ENCODE measurements at regions not wholly inside any gene's neighbourhood (a gene's known extent, or its start where the extent isn't known, plus 50 kb on each side); places are given as distances from the start of the nearest gene placed in this dataset.

DNA sequence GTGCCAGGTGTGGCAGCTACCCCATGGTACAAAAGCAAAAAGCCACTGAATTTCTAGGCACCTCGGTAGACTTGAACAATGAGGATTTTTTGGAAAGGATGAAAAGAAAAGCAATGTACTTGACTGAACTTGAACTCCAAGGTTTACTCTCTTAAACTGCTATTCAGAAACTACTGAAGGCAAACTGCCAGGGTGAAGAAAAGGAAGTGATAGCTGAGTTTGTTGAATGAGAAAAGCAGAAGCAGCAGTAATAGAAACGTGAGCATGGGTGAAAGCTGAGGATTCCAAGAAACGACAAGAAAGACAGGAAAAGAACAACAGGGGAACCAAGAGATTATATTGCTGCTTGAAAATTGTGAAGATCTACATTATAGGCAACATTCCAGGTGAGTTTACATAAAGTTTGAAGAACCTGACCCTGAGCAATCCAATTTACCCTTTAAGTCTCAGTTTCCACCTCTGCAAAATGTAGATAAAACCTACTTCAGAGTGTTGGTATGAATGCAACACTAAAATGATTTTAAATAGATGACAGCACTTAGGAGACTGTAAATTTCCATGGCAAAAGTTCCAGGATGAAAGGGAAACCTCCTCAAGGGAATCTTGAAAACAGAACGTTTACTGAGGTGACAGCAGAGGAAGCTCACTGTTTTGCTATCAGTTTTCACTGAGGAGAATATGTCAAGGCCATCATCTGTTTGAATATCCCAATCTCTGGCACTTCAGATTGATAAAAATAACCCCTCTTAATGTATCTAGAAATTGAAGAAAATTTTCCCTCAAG, 245.8 kb downstream of the SPATA31D1 start:
- H3K9me3 ChIP-seq (replicated peaks) = 0 out of 2 replicates have a peak, but pooled peaks cover 4% of the 10 kb centered on the region
- no peaks in the 10 kb centered on the region for H3K4me1 ChIP-seq (replicated peaks)
- DNase-seq (ENCODE audit: low read depth in 1 of 2, low spot score in 2 of 2) = no peak
- H3K27ac ChIP-seq = no peak overlapping the region
- no peaks in the 10 kb centered on the region for H3K27me3 ChIP-seq (replicated peaks)
- no peak overlapping the region for H3K4me3 ChIP-seq
- no peaks in the 10 kb centered on the region for H3K36me3 ChIP-seq

DNA sequence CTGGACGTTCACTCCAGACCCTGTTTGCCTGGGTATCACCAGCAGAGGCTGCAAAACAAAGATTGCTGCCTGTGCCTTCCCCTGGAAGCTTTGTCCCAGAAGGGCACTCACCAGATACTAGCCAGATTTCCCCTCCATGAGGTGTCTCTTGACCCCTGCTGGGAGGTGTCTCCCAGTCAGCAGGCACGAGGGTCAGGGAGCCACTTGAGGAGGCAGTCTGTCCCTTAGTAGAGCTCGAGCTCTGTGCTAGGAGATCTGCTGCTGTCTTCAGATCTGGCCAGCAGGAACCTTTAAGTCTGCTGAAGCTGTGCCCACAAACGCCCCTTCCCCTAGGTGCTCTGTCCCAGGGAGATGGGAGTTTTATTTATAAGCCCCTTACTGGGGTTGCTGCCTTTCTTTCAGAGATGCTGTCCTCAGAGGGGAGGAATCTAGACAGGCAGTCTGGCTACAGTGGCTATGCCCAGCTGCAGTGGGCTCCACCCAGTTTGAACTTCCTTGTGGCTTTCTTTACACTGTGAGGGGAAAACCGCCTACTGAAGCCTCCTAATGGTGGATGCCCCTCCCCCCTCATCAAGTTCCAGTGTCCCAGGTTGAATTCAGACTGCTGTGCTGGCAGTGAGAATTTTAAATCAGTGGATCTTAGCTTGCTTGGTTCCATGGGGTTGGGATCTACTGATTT, 253.9 kb downstream of the SPATA31D1 start:
- no peaks in the 10 kb centered on the region for H3K36me3 ChIP-seq
- no peak for DNase-seq (ENCODE audit: low read depth in 1 of 2, low spot score in 2 of 2)
- no peaks in the 10 kb centered on the region for H3K9me3 ChIP-seq (replicated peaks)
- no peak overlapping the region for H3K4me3 ChIP-seq
- H3K4me1 ChIP-seq (replicated peaks) = no peaks in the 10 kb centered on the region
- no peaks in the 10 kb centered on the region for H3K27me3 ChIP-seq (replicated peaks)
- no peak overlapping the region for H3K27ac ChIP-seq

DNA sequence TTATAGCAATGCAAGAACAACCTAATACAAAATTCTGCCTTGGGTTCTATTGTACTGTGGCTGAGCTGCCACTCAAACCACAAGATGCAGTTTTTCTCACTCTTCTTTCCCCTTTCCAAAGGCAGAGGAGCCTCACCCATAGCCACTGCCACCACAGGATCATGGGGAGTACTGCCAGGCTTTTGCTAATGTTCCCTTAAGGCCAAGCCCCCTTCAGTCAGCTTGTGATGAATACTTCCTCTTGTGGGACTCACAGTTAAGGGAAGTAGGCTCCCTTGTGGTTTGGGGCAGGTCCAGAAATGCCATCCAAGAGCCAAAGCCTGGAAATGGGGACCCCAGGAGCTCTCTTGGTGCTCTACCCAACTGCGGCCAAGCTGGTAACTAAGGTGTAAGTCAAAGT, 258.7 kb downstream of the SPATA31D1 start:
- DNase-seq (ENCODE audit: low read depth in 1 of 2, low spot score in 2 of 2) = no peak
- Histone ChIP-seq H3K9me3 (replicated peaks) (no peaks in the 10 kb centered on the region), H3K4me1 (replicated peaks) (no peaks in the 10 kb centered on the region), H3K27ac (no peak overlapping the region), H3K4me3 (no peak overlapping the region), H3K27me3 (replicated peaks) (no peaks in the 10 kb centered on the region), H3K36me3 (no peaks in the 10 kb centered on the region)

DNA sequence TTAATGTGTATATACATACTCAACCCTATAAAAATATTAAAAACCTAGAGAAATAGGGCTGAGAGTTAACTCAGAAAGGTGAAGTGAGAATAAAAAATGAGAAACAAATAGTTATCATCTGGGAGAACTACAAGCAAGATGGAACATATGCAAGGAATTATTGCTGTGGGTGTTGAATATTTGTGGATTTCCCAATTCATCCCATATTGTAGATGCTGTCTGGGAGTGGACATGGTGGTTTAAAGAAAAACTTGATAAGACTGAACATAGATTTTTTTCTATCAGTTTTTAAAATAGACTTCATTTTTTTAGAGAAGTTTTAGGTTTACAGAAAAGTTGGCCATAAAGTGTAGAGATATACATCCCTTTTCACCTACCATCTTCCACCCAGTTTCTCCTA, 263.5 kb downstream of the SPATA31D1 start:
- DNase-seq (ENCODE audit: low read depth in 1 of 2, low spot score in 2 of 2) = no peak
- H3K27me3 ChIP-seq (replicated peaks) = no peaks in the 10 kb centered on the region
- no peak overlapping the region for H3K27ac ChIP-seq
- H3K9me3 ChIP-seq (replicated peaks) = no peaks in the 10 kb centered on the region; the same call in 1 of the 2 replicates
- no peaks in the 10 kb centered on the region for H3K36me3 ChIP-seq
- H3K4me3 ChIP-seq = no peak overlapping the region
- H3K4me1 ChIP-seq (replicated peaks) = no peaks in the 10 kb centered on the region

DNA sequence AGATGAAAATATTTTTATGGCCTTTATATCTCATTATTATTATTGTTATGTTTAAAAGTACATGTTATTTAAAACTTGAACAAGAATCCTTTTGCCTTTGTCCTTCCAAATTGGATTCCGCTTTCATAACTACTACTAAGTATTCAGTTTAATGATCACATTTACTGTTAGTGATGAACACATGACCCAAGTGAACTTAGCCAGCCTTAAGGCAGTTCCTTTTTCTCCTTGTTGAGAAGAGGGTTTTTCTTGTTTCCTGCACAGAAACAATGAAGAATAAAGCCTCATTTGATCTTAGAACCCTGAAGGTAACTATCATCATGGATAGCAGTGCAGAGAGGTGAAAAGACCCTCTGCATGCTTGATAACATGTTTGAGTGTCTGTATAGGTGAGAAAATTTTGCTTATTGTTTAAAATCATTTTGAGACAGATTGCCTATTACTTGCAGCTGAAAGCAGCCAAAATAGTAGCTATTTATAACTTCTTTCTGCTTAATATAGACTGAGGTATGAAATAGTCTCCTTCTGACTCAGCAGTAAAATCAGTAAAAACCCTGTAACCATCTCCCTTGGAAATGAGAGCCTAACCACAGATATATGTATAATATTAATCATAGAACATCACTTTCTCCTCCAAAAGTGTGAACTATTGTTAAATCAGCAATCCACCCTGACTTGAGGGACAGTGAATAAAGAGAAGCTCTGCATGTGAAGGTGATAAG, 266.2 kb downstream of the SPATA31D1 start:
- Histone ChIP-seq H3K9me3 (replicated peaks) (no peaks in the 10 kb centered on the region; the same call in 1 of the 2 replicates), H3K27me3 (replicated peaks) (no peaks in the 10 kb centered on the region), H3K36me3 (no peaks in the 10 kb centered on the region), H3K4me1 (replicated peaks) (no peaks in the 10 kb centered on the region), H3K4me3 (no peak overlapping the region), H3K27ac (no peak overlapping the region)
- no peak for DNase-seq (ENCODE audit: low read depth in 1 of 2, low spot score in 2 of 2)

DNA sequence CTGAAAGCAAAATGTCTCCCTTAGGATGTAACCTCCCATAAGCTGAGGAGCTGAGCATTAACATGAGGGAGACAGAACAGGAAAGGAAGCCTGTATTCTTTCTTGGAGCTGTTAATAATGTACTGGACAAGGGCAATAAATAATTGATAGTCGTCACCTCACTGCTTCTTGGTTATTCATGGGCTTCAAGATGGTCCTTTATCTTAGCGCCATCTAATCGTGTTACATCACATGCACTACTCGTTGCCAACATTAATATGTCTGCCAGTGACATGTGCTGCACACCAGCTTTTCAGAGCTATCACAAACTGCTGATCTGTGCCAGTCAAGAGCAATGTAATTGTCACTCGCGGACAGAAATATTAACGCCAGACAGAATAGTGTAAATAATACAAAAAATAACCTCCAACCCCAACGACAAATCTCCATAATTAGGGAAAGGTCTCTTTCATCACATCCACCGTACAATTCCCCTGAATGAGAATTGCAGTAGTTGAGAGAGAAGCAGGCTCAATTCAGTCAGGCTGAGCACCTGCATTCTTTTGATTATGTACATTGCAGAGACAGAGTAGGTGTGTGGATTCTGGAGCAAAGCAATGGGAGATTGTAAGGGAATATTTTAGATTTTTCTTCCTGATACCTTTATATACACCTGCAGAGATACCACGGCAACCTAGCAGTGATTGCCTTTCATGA, 267.1 kb downstream of the SPATA31D1 start:
- H3K36me3 ChIP-seq = no peaks in the 10 kb centered on the region
- H3K4me3 ChIP-seq = no peak overlapping the region
- H3K27me3 ChIP-seq (replicated peaks) = no peaks in the 10 kb centered on the region
- DNase-seq (ENCODE audit: low read depth in 1 of 2, low spot score in 2 of 2) = no peak
- no peaks in the 10 kb centered on the region; the same call in 1 of the 2 replicates for H3K9me3 ChIP-seq (replicated peaks)
- no peak overlapping the region for H3K27ac ChIP-seq
- H3K4me1 ChIP-seq (replicated peaks) = no peaks in the 10 kb centered on the region

DNA sequence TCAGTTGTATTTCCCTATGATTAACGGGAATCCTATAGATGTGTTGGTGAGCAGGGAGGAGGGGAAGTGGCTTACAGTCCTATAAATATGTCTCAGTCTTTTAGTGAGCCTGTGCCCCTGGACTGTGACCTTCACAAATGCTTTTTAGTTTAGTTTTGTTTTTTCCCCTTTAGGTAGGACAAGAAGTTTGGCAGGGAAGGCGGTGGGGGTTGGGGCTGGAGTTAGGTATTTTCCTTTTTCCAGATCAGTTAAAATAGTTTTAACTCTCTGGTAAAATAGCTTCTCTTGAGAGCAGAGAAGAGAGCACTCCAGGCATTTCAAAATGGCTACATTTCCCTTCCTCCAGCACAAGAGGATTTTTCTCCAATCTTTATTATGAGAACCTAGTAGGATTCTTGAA, 272.1 kb downstream of the SPATA31D1 start:
- no peaks in the 10 kb centered on the region for H3K27me3 ChIP-seq (replicated peaks)
- H3K4me3 ChIP-seq = no peak overlapping the region
- no peaks in the 10 kb centered on the region; the same call in 1 of the 2 replicates for H3K9me3 ChIP-seq (replicated peaks)
- DNase-seq (ENCODE audit: low read depth in 1 of 2, low spot score in 2 of 2) = no peak
- no peaks in the 10 kb centered on the region for H3K4me1 ChIP-seq (replicated peaks)
- H3K36me3 ChIP-seq = no peaks in the 10 kb centered on the region
- no peak overlapping the region for H3K27ac ChIP-seq

DNA sequence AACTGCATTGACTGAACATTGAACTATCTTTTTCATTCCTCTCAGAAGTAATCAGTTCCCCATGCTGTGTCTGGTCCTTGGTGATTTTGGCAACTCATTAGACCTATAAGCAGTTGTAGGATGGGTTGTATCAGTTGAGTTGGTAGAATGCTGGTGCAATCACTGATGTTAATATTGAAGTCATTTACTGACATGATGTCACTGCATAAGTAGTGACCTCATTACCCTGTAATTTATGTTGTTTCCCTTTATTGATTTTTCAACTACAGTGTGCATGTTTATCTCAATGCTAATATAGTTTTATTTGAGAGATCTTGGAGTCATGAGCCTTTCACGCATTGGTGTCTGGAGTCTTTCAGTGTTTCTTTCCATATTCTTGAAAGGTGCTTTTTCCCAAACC, 275.0 kb downstream of the SPATA31D1 start:
- no peaks in the 10 kb centered on the region for H3K36me3 ChIP-seq
- no peak for DNase-seq (ENCODE audit: low read depth in 1 of 2, low spot score in 2 of 2)
- no peak overlapping the region for H3K4me3 ChIP-seq

DNA sequence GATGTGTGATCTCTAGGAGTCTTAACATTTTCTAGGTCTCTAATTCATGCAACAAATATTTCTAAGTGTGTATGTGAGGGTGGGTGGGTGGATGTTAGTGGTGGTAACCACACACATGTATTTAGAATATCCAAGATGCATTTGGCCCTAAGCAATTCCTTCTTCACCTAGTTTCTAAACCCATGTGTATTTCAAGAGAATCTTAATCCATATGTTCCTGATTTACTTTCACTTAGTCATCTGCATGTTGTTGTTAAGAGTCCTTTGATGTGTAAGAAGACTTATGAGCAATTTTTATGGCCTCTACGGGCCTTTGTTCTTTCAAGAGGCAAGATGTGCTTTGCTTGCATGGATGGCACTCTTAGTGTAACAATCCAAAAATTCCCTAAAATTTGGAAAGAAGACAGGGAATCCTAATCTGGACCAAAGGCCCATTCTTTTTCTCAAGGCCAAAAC, 282.6 kb downstream of the SPATA31D1 start:
- Histone ChIP-seq H3K4me1 (replicated peaks) (peaks cover 38% of the 10 kb centered on the region), H3K27me3 (replicated peaks) (no peaks in the 10 kb centered on the region), H3K27ac (peak overlapping the region; percentile 67), H3K9me3 (replicated peaks) (no peaks in the 10 kb centered on the region), H3K4me3 (no peak overlapping the region), H3K36me3 (no peaks in the 10 kb centered on the region)
- peak; percentile 54 to 86 for DNase-seq (ENCODE audit: low read depth in 1 of 2, low spot score in 2 of 2)

More for the DNA sequence above, 275.0 kb downstream of the SPATA31D1 start:
- Histone ChIP-seq H3K4me1 (replicated peaks) (no peaks in the 10 kb centered on the region), H3K27ac (no peak overlapping the region), H3K27me3 (replicated peaks) (no peaks in the 10 kb centered on the region), H3K9me3 (replicated peaks) (no peaks in the 10 kb centered on the region)

DNA sequence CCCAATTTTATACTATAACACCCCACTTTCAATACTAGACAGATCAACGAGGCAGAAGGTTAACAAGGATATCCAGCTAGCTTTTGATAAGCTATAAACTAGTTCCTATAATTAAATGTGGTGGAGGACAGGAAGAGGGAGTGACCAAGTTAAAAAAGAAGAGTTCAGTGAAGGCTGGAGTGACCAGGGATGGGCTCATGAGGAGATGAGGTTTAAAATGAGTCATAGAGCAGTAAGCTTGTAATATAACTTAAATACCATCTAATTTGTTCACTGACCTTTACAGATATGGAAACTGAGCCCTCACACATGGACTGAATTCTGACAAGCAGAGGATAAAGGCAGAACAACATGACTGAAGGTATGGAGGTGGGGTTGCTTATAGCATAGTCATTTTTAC, 284.5 kb downstream of the SPATA31D1 start:
- Histone ChIP-seq H3K27me3 (replicated peaks) (no peaks in the 10 kb centered on the region), H3K36me3 (no peaks in the 10 kb centered on the region), H3K9me3 (replicated peaks) (no peaks in the 10 kb centered on the region), H3K4me1 (replicated peaks) (peaks cover 38% of the 10 kb centered on the region), H3K4me3 (no peak overlapping the region), H3K27ac (no peak overlapping the region)
- peak in 1 of 2 experiments; percentile 15 for DNase-seq (ENCODE audit: low read depth in 1 of 2, low spot score in 2 of 2)

DNA sequence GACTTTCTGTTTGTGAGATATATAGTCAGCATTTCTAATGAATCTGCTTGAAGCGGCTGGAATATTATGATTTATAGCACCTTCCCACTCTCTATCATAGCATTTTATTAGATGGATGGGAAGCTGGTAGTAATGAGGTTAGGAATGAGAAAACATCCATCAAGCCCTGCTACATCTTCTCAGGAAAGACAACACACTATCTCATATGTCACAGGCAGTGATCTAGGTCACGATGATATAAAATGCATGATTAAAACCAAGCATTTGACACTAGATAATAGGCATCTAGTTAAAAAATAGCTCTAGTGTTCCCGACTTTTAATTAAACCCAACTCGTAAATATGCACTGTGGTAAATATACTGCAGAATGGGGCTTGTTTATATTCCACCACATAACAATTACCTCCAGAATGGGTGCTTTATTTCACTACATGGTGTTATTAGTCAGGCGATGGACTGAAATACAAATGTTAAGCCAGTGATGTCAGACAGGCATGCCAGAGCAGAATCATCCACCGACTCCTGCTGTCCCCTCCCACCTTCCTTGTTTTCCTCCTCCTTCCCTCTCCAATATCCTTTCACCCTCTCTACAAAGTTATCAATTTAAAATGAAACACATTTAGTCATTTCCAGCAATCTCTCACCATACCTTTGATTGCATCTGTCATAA, 286.8 kb downstream of the SPATA31D1 start:
- DNase-seq (ENCODE audit: low read depth in 1 of 2, low spot score in 2 of 2) = no peak
- Histone ChIP-seq H3K27me3 (replicated peaks) (no peaks in the 10 kb centered on the region), H3K4me3 (no peak overlapping the region), H3K36me3 (no peaks in the 10 kb centered on the region), H3K9me3 (replicated peaks) (no peaks in the 10 kb centered on the region), H3K27ac (no peak overlapping the region), H3K4me1 (replicated peaks) (peaks cover 34% of the 10 kb centered on the region)

DNA sequence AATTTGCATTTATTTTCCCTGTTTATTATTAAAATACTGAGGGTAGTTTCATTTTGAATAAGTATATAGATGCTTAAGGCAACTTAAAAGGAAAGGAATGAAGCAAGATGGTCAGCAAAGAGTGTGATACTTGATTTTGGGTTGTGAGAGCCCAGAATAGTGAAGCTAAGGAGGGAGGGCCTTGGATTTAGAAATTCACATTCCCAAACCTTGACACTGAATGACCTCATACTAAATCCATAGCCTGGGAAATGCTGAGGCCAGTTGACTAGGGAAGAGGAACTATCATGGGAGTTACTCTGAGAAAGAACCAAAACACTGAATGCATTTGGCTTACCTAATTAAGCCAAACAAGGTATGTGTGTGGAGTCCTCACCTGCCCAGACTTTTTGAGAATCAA, 292.5 kb downstream of the SPATA31D1 start:
- Histone ChIP-seq H3K9me3 (replicated peaks) (no peaks in the 10 kb centered on the region), H3K4me3 (no peak overlapping the region), H3K36me3 (no peaks in the 10 kb centered on the region), H3K27me3 (replicated peaks) (no peaks in the 10 kb centered on the region), H3K4me1 (replicated peaks) (no peaks in the 10 kb centered on the region), H3K27ac (no peak overlapping the region)
- DNase-seq (ENCODE audit: low read depth in 1 of 2, low spot score in 2 of 2) = no peak

DNA sequence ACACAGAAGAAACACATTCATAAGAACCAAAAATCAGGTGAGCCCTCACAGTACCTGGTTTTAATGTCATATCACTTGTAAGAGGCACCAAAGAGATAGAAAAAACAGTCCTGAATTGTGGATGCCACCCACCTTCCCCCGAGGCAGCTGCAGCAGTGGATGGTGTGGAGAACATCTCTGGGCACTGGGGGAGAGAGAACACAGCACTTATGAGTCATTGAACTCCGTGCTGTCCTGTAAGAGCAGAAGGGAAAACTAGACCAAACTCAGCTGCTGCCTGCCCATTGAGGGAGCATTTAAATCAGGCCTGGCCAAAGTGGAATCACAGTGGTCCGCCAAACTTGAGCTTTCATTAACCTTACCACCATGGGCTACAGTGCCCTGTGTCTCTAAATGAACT, 296.2 kb downstream of the SPATA31D1 start:
- H3K27me3 ChIP-seq (replicated peaks) = no peaks in the 10 kb centered on the region
- H3K27ac ChIP-seq = no peak overlapping the region
- no peak overlapping the region for H3K4me3 ChIP-seq
- H3K4me1 ChIP-seq (replicated peaks) = no peaks in the 10 kb centered on the region
- DNase-seq (ENCODE audit: low read depth in 1 of 2, low spot score in 2 of 2) = no peak
- no peaks in the 10 kb centered on the region for H3K9me3 ChIP-seq (replicated peaks)
- no peaks in the 10 kb centered on the region for H3K36me3 ChIP-seq

Measured in SJSA1 (cell line).